ENCODE measurements at regions not wholly inside any gene's neighbourhood (a gene's known extent, or its start where the extent isn't known, plus 50 kb on each side); places are given as distances from the start of the nearest gene placed in this dataset.

- Histone ChIP-seq H2BK120ac (ENCODE audit: low read depth, low read length, poor library complexity, severe bottlenecking) (no peak overlapping the region), H4K5ac (ENCODE audit: insufficient read length, low read depth, low read length) (no peak overlapping the region), H3K56ac (ENCODE audit: insufficient read length, low read depth, low read length) (no peak overlapping the region), H2BK15ac (ENCODE audit: low read depth, low read length) (no peak overlapping the region), H3K23ac (ENCODE audit: insufficient read length, low read depth, low read length) (no peak overlapping the region), H3K4me2 (ENCODE audit: insufficient read depth, insufficient read length, low read length) (no peak overlapping the region), H3K9me3 (ENCODE audit: control insufficient read depth, low read depth, low read length) (no peaks in the 10 kb centered on the region), H4K91ac (ENCODE audit: insufficient read length, low read depth, low read length) (no peak overlapping the region), H3K9ac (ENCODE audit: extremely low read depth, insufficient read length, low read length) (no peak overlapping the region), H2BK12ac (ENCODE audit: insufficient read length, low read depth, low read length) (no peak overlapping the region), H3K18ac (ENCODE audit: insufficient read length, low read depth, low read length) (no peak overlapping the region), H2BK5ac (ENCODE audit: insufficient read length, low read length) (no peak overlapping the region), H3K27ac (ENCODE audit: insufficient read length, low read depth, low read length) (no peak overlapping the region), H2AFZ (ENCODE audit: low read length) (no peak overlapping the region), H3K79me2 (ENCODE audit: insufficient read depth, low read length) (no peaks in the 10 kb centered on the region), H3T11ph (ENCODE audit: low read length) (no peak overlapping the region), H4K20me1 (ENCODE audit: control insufficient read depth, insufficient read depth, insufficient read length) (no peaks in the 10 kb centered on the region), H3K4me1 (ENCODE audit: insufficient read depth, low read length) (no peaks in the 10 kb centered on the region), H2BK20ac (ENCODE audit: low read depth, low read length, poor library complexity, severe bottlenecking) (no peak overlapping the region), H2AK5ac (ENCODE audit: insufficient read length, low read length) (no peak overlapping the region), H3K4ac (ENCODE audit: low read depth, low read length) (no peak overlapping the region), H3K79me1 (ENCODE audit: insufficient read depth, low read depth, low read length, poor library complexity, severe bottlenecking) (no peaks in the 10 kb centered on the region), H3K27me3 (ENCODE audit: insufficient read depth, low read length) (no peaks in the 10 kb centered on the region), H4K8ac (replicated peaks; ENCODE audit: insufficient read length, low read depth, low read length) (no peak overlapping the region), H3K23me2 (ENCODE audit: insufficient read length, low read depth, low read length, poor library complexity, severe bottlenecking) (no peaks in the 10 kb centered on the region), H3K14ac (ENCODE audit: insufficient read depth, low read length) (no peak overlapping the region)
- no peaks in the 10 kb centered on the region for H3K9me3 Mint-ChIP-seq
- no peak overlapping the region for H3K4me3 Mint-ChIP-seq
- no peak for TF ChIP-seq CTCF (conservative IDR thresholded peaks at IDR 0.05)
- H3K27me3 Mint-ChIP-seq (ENCODE audit: low read depth), result no peaks in the 10 kb centered on the region
- H3K27ac Mint-ChIP-seq, result no peak overlapping the region
- no peaks in the 10 kb centered on the region for H3K4me1 Mint-ChIP-seq
- DNase-seq, result no peak
- H3K36me3 Mint-ChIP-seq (ENCODE audit: insufficient read depth in 1 of 3, low read depth in 3 of 3), result no peaks in the 10 kb centered on the region
- no CpG with 5 or more reads among the region's 3 CpGs for WGBS (ENCODE audit: extremely low coverage, insufficient read length, low lambda C conversion rate)
Observed at GRCh38 chr6:154664287-154664686, 68.9 kb upstream of the SCAF8 start.

Data from H9 (cell line).